ENCODE measurements at regions not wholly inside any gene's neighbourhood (a gene's known extent, or its start where the extent isn't known, plus 50 kb on each side); places are given as distances from the start of the nearest gene placed in this dataset. TPM values are rescaled to one million over a fixed set of nuclear protein-coding genes. Genes with fewer than 3 reads are reported as not detected.

DNA sequence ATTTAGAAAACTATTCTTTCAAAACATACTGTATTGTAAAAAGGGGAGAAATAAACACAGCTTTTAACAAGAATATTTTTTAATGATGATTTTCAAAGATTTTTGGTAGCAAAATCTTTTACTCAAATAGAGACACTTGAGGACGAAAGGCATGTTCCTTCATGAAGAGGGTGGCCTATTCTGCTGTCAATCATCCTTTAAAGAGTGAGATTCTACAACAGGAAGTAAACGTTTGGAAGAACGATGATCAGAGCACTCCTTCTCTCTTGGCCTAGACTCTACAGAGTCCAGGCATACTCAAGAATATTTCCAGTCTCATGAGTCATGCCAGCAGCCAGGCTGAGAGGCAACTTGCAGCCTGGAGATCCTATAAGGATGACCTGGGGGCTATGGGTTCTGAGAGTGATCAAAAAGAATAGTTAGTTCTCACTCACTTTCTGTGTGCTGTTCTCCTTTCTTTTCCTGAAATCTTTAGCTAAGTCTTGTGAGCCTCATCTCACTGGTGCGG is 62.4 kb upstream of the TCF4 start:
- CTCF ChIA-PET, result interaction anchor here (0.7 kb wide), 1 partner anchor 9 kb away, joined by 3 read pairs; no protein-coding TSS in a partner anchor
- POLR2A ChIA-PET, result no interaction called here
- TF ChIP-seq, protein P1, sequence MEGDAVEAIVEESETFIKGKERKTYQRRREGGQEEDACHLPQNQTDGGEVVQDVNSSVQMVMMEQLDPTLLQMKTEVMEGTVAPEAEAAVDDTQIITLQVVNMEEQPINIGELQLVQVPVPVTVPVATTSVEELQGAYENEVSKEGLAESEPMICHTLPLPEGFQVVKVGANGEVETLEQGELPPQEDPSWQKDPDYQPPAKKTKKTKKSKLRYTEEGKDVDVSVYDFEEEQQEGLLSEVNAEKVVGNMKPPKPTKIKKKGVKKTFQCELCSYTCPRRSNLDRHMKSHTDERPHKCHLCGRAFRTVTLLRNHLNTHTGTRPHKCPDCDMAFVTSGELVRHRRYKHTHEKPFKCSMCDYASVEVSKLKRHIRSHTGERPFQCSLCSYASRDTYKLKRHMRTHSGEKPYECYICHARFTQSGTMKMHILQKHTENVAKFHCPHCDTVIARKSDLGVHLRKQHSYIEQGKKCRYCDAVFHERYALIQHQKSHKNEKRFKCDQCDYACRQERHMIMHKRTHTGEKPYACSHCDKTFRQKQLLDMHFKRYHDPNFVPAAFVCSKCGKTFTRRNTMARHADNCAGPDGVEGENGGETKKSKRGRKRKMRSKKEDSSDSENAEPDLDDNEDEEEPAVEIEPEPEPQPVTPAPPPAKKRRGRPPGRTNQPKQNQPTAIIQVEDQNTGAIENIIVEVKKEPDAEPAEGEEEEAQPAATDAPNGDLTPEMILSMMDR (IDR thresholded peaks at IDR 0.05; ENCODE audit: insufficient read depth, low read depth, low read length), result no peak
- no peaks in the 10 kb centered on the region for H3K27me3 ChIP-seq (ENCODE audit: control insufficient read depth, insufficient read depth, low read length)
- no peak overlapping the region for H3K4me3 ChIP-seq (ENCODE audit: low read depth, low read length)
- DNase-seq (ENCODE audit: low read depth), result no peak
- H3K36me3 ChIP-seq (ENCODE audit: control insufficient read depth, insufficient read depth, low read length), result no peaks in the 10 kb centered on the region

DNA sequence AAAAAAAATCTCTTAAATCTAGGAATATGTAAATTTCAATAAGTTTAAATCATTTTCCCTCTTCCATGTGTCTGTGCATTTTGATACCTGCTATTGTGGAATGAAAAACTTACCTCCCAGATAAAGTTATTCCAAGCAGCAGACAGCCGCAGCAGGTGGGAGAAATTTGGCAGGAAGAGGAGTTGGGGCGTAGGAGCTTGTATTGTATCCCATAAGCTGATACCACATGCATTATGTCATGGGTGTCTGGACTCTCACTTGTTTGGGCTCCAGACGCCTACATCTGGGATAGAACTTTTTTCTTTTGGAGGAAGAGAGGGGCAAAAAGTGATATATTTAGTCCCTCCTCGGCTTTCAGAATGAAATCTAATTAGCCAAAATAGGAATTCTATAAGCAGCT is 59.3 kb upstream of the TCF4 start:
- Histone ChIP-seq H3K4me3 (ENCODE audit: low read depth, low read length) (no peak overlapping the region), H3K36me3 (ENCODE audit: control insufficient read depth, insufficient read depth, low read length) (no peaks in the 10 kb centered on the region), H3K27me3 (ENCODE audit: control insufficient read depth, insufficient read depth, low read length) (no peaks in the 10 kb centered on the region)
- no peak for DNase-seq (ENCODE audit: low read depth)
- POLR2A ChIA-PET, result no interaction called here
- CTCF ChIA-PET, result interaction anchor here (1.6 kb wide), 1 partner anchor 16 kb away, joined by 3 read pairs; no protein-coding TSS in a partner anchor
- TF ChIP-seq, protein P1 (IDR thresholded peaks at IDR 0.05; ENCODE audit: insufficient read depth, low read depth, low read length), result no peak

DNA sequence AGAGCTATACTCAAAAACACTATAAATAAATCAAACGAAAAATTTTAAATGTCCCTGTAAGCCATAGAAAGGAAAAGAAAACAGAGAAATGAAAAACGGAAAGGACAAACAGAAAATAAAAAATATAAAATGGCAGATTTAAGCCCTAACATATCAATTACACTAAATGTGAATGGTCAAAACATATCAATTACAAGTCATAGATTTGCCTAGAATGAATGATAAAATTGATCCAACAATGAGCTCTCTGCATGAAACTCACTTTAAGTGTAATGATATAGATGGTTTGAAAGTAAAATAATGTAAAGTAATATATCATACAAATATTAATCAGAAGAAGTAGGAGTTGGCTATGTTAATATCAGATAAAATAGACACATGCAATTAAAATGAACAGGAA is 54.2 kb upstream of the TCF4 start:
- ChIA-PET CTCF (no interaction called here), POLR2A (no interaction called here)
- Histone ChIP-seq H3K4me3 (ENCODE audit: low read depth, low read length) (no peak overlapping the region), H3K27me3 (ENCODE audit: control insufficient read depth, insufficient read depth, low read length) (no peaks in the 10 kb centered on the region), H3K36me3 (ENCODE audit: control insufficient read depth, insufficient read depth, low read length) (no peaks in the 10 kb centered on the region)
- TF ChIP-seq, protein P1 (IDR thresholded peaks at IDR 0.05; ENCODE audit: insufficient read depth, low read depth, low read length), result no peak
- DNase-seq (ENCODE audit: low read depth), result no peak

DNA sequence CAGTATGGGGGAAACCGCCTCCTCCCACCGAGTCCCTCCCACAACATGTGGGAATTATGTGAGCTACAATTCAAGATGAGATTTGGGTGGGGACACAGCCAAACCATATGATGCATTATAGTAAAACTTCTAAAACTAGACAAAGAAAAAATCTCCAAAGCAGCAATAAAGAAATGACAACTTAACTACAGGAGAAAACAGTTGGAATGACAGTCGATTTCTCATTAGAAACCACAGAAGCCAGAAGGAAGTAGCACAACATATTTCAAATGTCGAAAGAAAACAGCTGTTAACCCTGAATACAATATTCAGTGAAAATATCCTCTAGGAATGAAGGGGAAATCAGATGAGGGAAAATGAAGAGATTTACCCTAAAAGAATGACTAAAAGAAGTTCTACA is 53.5 kb upstream of the TCF4 start:
- H3K27me3 ChIP-seq (ENCODE audit: control insufficient read depth, insufficient read depth, low read length), result no peaks in the 10 kb centered on the region
- TF ChIP-seq, protein P1 (IDR thresholded peaks at IDR 0.05; ENCODE audit: insufficient read depth, low read depth, low read length), result no peak
- no peak for DNase-seq (ENCODE audit: low read depth)
- ChIA-PET POLR2A (no interaction called here), CTCF (interaction anchor here (1.1 kb wide), 1 partner anchor 9 kb away, joined by 3 read pairs; no protein-coding TSS in a partner anchor)
- no peak overlapping the region for H3K4me3 ChIP-seq (ENCODE audit: low read depth, low read length)
- no peaks in the 10 kb centered on the region for H3K36me3 ChIP-seq (ENCODE audit: control insufficient read depth, insufficient read depth, low read length)

Small RNA genes in the stretch of these regions (small RNA-seq; reads per million reads assigned to genes)
- not detected for gene RF00045 (ENCODE audit: insufficient read length, low read depth, low replicate concordance)
